ENCODE measurements at regions not wholly inside any gene's neighbourhood (a gene's known extent, or its start where the extent isn't known, plus 50 kb on each side); places are given as distances from the start of the nearest gene placed in this dataset.

GRCh38 chr6:19327661-19328060 is 509.5 kb upstream of the ID4 start:
- H3K27ac ChIP-seq = no peak overlapping the region
- no peak overlapping the region for H3K4me3 ChIP-seq
- in situ Hi-C loops (cut with MboI; ENCODE audit: low pct_unique_long_range_greater_than_20kb in 2 of 9, low sequenced_read_pairs in 9 of 9, unreplicated experiment in 9 of 9) = no loop called here
- 3 to 83% (median 28%) methylated on average over 1 to 7 of the region's 8 CpGs for WGBS, 10 experiments
- peak in 5 of 8 experiments; percentile 44 to 97 (median 91) for ATAC-seq (replicated peaks in 6 of 8)
- peaks cover 0 to 22% of the 10 kb centered on the region in 2 donors for H3K4me1 ChIP-seq (replicated peaks in 1 of 2)

- no peak for ATAC-seq (replicated peaks in 6 of 8)
- in situ Hi-C loops (cut with MboI; ENCODE audit: low pct_unique_long_range_greater_than_20kb in 2 of 9, low sequenced_read_pairs in 9 of 9, unreplicated experiment in 9 of 9) = no loop called here
- Histone ChIP-seq H3K4me1 (replicated peaks in 1 of 2) (peaks cover 0 to 22% of the 10 kb centered on the region in 2 donors), H3K4me3 (no peak overlapping the region), H3K27ac (no peak overlapping the region)
- 40 to 100% (median 82%) methylated on average over 2 to 4 of the region's 4 CpGs for WGBS, 10 experiments
These were observed 508.1 kb upstream of the ID4 start for GRCh38 chr6:19329078-19329477.

- 10 to 61% (median 42%) methylated on average over 1 to 3 of the region's 3 CpGs; no CpG with 5 or more reads in 2 of the 10 experiments for WGBS, 10 experiments
- ATAC-seq (replicated peaks in 6 of 8) = peak in 4 of 8 experiments; percentile 25 to 85 (median 65)
These were observed 506.1 kb upstream of the ID4 start for GRCh38 chr6:19331089-19331488.

GRCh38 chr6:19332806-19333460 is 504.2 kb upstream of the ID4 start:
- Histone ChIP-seq H3K4me1 (replicated peaks in 1 of 2) (peaks cover 0 to 14% of the 10 kb centered on the region in 2 donors), H3K27ac (no peak overlapping the region), H3K4me3 (no peak overlapping the region)
- ATAC-seq (replicated peaks in 6 of 8) = no peak
- WGBS, 10 experiments = 48 to 100% (median 89%) methylated on average over 1 to 7 of the region's 7 CpGs; no CpG with 5 or more reads in 1 of the 10 experiments
- in situ Hi-C loops (cut with MboI; ENCODE audit: low pct_unique_long_range_greater_than_20kb in 2 of 9, low sequenced_read_pairs in 9 of 9, unreplicated experiment in 9 of 9) = no loop called here

More at GRCh38 chr6:19331089-19331488, 506.1 kb upstream of the ID4 start:
- Histone ChIP-seq H3K4me1 (replicated peaks in 1 of 2) (peaks cover 0 to 22% of the 10 kb centered on the region in 2 donors), H3K4me3 (no peak overlapping the region), H3K27ac (no peak overlapping the region)
- in situ Hi-C loops (cut with MboI; ENCODE audit: low pct_unique_long_range_greater_than_20kb in 2 of 9, low sequenced_read_pairs in 9 of 9, unreplicated experiment in 9 of 9) = no loop called here

GRCh38 chr6:19333936-19334335 is 503.2 kb upstream of the ID4 start:
- in situ Hi-C loops (cut with MboI; ENCODE audit: low pct_unique_long_range_greater_than_20kb in 2 of 9, low sequenced_read_pairs in 9 of 9, unreplicated experiment in 9 of 9) = no loop called here
- peaks cover 0 to 5% of the 10 kb centered on the region in 2 donors for H3K4me1 ChIP-seq (replicated peaks in 1 of 2)
- 43 to 100% (median 75%) methylated on average over 1 to 3 of the region's 3 CpGs; no CpG with 5 or more reads in 1 of the 10 experiments for WGBS, 10 experiments
- no peak for ATAC-seq (replicated peaks in 6 of 8)
- no peak overlapping the region for H3K27ac ChIP-seq
- no peak overlapping the region for H3K4me3 ChIP-seq

GRCh38 chr6:19336579-19336978 is 500.6 kb upstream of the ID4 start:
- H3K27ac ChIP-seq = no peak overlapping the region
- WGBS, 10 experiments = 52 to 100% (median 100%) methylated on average over 1 to 3 of the region's 4 CpGs; no CpG with 5 or more reads in 3 of the 10 experiments
- no peak for ATAC-seq (replicated peaks in 6 of 8)
- in situ Hi-C loops (cut with MboI; ENCODE audit: low pct_unique_long_range_greater_than_20kb in 2 of 9, low sequenced_read_pairs in 9 of 9, unreplicated experiment in 9 of 9) = no loop called here
- H3K4me1 ChIP-seq (replicated peaks in 1 of 2) = no peaks in the 10 kb centered on the region
- H3K4me3 ChIP-seq = no peak overlapping the region

GRCh38 chr6:19337101-19337500 is 500.1 kb upstream of the ID4 start:
- Histone ChIP-seq H3K27ac (no peak overlapping the region), H3K4me3 (no peak overlapping the region), H3K4me1 (replicated peaks in 1 of 2) (no peaks in the 10 kb centered on the region)
- no peak for ATAC-seq (replicated peaks in 6 of 8)
- in situ Hi-C loops (cut with MboI; ENCODE audit: low pct_unique_long_range_greater_than_20kb in 2 of 9, low sequenced_read_pairs in 9 of 9, unreplicated experiment in 9 of 9) = no loop called here
- 27 to 88% (median 68%) methylated on average over 2 to 5 of the region's 6 CpGs; no CpG with 5 or more reads in 3 of the 10 experiments for WGBS, 10 experiments

GRCh38 chr6:19342616-19343015 is 494.6 kb upstream of the ID4 start:
- no peak overlapping the region for H3K27ac ChIP-seq
- no peak for ATAC-seq (replicated peaks in 6 of 8)
- H3K4me1 ChIP-seq (replicated peaks in 1 of 2) = no peaks in the 10 kb centered on the region
- no peak overlapping the region for H3K4me3 ChIP-seq
- in situ Hi-C loops (cut with MboI; ENCODE audit: low pct_unique_long_range_greater_than_20kb in 2 of 9, low sequenced_read_pairs in 9 of 9, unreplicated experiment in 9 of 9) = no loop called here
- WGBS, 10 experiments = 13 to 100% (median 67%) methylated on average over 1 of the region's 1 CpG

- no peak for ATAC-seq (replicated peaks in 6 of 8)
- WGBS, 10 experiments = 58 to 100% (median 86%) methylated on average over 2 to 3 of the region's 3 CpGs
These were observed 487.7 kb upstream of the ID4 start for GRCh38 chr6:19349429-19349828.

GRCh38 chr6:19354181-19354580 is 483.0 kb upstream of the ID4 start:
- in situ Hi-C loops (cut with MboI; ENCODE audit: low pct_unique_long_range_greater_than_20kb in 2 of 9, low sequenced_read_pairs in 9 of 9, unreplicated experiment in 9 of 9) = no loop called here
- Histone ChIP-seq H3K27ac (no peak overlapping the region), H3K4me1 (replicated peaks in 1 of 2) (peaks cover 0 to 2% of the 10 kb centered on the region in 2 donors), H3K4me3 (no peak overlapping the region)
- WGBS, 10 experiments = 17 to 100% (median 82%) methylated on average over 1 of the region's 1 CpG; no CpG with 5 or more reads in 3 of the 10 experiments
- ATAC-seq (replicated peaks in 6 of 8) = no peak

More at GRCh38 chr6:19349429-19349828, 487.7 kb upstream of the ID4 start:
- Histone ChIP-seq H3K4me3 (no peak overlapping the region), H3K27ac (no peak overlapping the region), H3K4me1 (replicated peaks in 1 of 2) (no peaks in the 10 kb centered on the region)
- in situ Hi-C loops (cut with MboI; ENCODE audit: low pct_unique_long_range_greater_than_20kb in 2 of 9, low sequenced_read_pairs in 9 of 9, unreplicated experiment in 9 of 9) = no loop called here

GRCh38 chr6:19356692-19357091 is 480.5 kb upstream of the ID4 start:
- in situ Hi-C loops (cut with MboI; ENCODE audit: low pct_unique_long_range_greater_than_20kb in 2 of 9, low sequenced_read_pairs in 9 of 9, unreplicated experiment in 9 of 9) = no loop called here
- Histone ChIP-seq H3K27ac (no peak overlapping the region), H3K4me1 (replicated peaks in 1 of 2) (peaks cover 0 to 2% of the 10 kb centered on the region in 2 donors), H3K4me3 (no peak overlapping the region)
- 67 to 100% (median 95%) methylated on average over 2 of the region's 2 CpGs; no CpG with 5 or more reads in 3 of the 10 experiments for WGBS, 10 experiments
- no peak for ATAC-seq (replicated peaks in 6 of 8)

GRCh38 chr6:19362396-19362795 is 474.8 kb upstream of the ID4 start:
- peaks cover 0 to 2% of the 10 kb centered on the region in 2 donors for H3K4me1 ChIP-seq (replicated peaks in 1 of 2)
- no peak overlapping the region for H3K4me3 ChIP-seq
- H3K27ac ChIP-seq = no peak overlapping the region
- in situ Hi-C loops (cut with MboI; ENCODE audit: low pct_unique_long_range_greater_than_20kb in 2 of 9, low sequenced_read_pairs in 9 of 9, unreplicated experiment in 9 of 9) = no loop called here
- 34 to 95% (median 90%) methylated on average over 2 to 8 of the region's 8 CpGs; no CpG with 5 or more reads in 3 of the 10 experiments for WGBS, 10 experiments
- no peak for ATAC-seq (replicated peaks in 6 of 8)

GRCh38 chr6:19368511-19368910 is 468.7 kb upstream of the ID4 start:
- peak in 1 of 8 experiments; percentile 65 for ATAC-seq (replicated peaks in 6 of 8)
- 83 to 100% (median 92%) methylated on average over 1 of the region's 1 CpG; no CpG with 5 or more reads in 5 of the 10 experiments for WGBS, 10 experiments
- Histone ChIP-seq H3K4me1 (replicated peaks in 1 of 2) (peaks cover 6 to 12% of the 10 kb centered on the region in 2 donors), H3K27ac (no peak overlapping the region), H3K4me3 (no peak overlapping the region)
- in situ Hi-C loops (cut with MboI; ENCODE audit: low pct_unique_long_range_greater_than_20kb in 2 of 9, low sequenced_read_pairs in 9 of 9, unreplicated experiment in 9 of 9) = no loop called here

- peak in 6 of 8 experiments; percentile 26 to 90 (median 58) for ATAC-seq (replicated peaks in 6 of 8)
- Histone ChIP-seq H3K4me1 (replicated peaks in 1 of 2) (peaks cover 6 to 12% of the 10 kb centered on the region in 2 donors), H3K4me3 (no peak overlapping the region), H3K27ac (no peak overlapping the region)
- in situ Hi-C loops (cut with MboI; ENCODE audit: low pct_unique_long_range_greater_than_20kb in 2 of 9, low sequenced_read_pairs in 9 of 9, unreplicated experiment in 9 of 9) = no loop called here
These were observed 467.4 kb upstream of the ID4 start for GRCh38 chr6:19369785-19370184.

All from motor neuron (in vitro differentiated cells).